ENCODE measurements at regions not wholly inside any gene's neighbourhood (a gene's known extent, or its start where the extent isn't known, plus 50 kb on each side); places are given as distances from the start of the nearest gene placed in this dataset.
A peak's percentile ranks its signal among the peaks of the same experiment; 100 is the strongest.
"Not testable (repeated sequence)": the region's sequence is repeated elsewhere in the genome, so short reads cannot be mapped to it uniquely, and the experiment has no call there.

- peak; percentile 2 for DNase-seq
Measured at GRCh38 chr4:158410272-158410671, 111.4 kb upstream of the RXFP1 start.

- no peak for DNase-seq
Measured at GRCh38 chr4:158411269-158411668, 110.4 kb upstream of the RXFP1 start.

GRCh38 chr4:158418679-158419078 is 103.0 kb upstream of the RXFP1 start:
- DNase-seq, result not testable (repeated sequence)

DNA sequence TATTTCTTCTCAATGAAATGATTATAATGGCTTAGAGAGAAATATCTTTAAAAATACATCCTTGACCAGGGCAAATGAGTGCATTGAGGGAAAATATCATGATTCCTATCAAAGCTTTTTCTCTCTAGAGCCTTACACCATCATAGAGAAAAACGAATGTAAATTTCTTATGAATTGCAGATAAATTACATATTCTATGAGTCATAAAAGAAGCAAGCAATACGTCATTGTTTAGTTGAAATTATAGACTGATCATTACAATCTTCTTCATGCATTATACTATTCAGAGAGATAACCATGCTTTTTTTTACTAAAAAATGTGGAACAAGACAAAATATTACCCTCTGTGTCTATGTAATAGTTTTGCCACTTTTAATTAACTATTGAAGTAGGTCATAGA is 100.9 kb upstream of the RXFP1 start:
- no peak for DNase-seq

DNA sequence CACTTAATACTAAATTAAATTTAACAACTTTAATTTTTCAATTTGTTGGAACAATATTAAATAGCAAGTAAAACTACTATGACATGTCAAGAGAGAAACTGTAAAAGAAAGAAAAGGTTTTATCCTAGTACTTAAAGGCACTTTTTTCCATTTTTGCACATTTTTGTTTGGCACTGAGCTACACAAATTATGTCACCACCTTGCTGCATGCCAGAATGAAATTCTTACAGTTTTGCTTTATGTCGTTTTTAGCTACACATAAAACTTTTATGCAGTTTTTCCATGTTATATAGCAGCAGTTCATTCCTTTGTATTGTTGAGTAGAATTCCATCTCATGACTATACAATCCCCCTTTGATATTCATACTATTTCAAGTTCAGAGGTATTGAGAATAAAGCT is 99.1 kb upstream of the RXFP1 start:
- DNase-seq, result no peak

DNA sequence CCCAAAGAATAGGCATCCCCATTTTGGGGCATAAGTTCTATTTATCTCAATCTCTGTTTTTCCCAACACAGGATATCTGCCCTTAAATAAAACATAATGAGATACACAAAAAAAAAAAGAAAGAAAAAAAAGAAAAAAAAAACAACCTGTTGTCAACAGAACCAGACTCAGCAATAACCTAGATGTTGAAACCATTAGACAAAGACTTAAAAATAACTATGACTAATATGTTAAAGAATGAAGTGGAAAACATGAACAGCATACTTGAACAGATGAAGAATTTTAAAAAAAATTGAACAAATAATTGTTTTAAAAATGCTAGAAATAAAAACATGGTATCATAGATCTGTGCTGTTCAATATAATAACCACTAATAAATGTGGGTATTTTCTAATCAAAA is 93.4 kb upstream of the RXFP1 start:
- no peak for DNase-seq

- DNase-seq, result no peak
Measured at GRCh38 chr4:158442736-158443135, 78.9 kb upstream of the RXFP1 start.

DNA sequence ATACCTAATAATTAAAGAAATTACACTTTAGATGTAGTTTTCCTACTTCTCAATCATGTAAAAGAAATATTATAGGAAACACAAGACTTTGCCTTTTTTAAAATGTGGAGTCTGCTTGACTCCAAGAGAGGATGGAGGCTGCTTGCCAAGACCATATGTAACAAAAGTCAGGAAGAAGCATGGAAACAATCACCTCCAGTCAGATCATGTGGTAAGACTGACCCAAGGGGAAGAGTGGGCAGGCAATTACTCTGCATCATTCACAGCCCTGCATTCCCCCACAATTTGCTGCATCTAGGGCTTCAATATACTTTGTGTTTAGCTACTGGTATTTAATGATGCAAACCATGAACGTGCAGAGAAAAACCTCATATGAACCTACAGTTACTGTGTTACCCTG is 78.0 kb upstream of the RXFP1 start:
- no peak for DNase-seq

DNA sequence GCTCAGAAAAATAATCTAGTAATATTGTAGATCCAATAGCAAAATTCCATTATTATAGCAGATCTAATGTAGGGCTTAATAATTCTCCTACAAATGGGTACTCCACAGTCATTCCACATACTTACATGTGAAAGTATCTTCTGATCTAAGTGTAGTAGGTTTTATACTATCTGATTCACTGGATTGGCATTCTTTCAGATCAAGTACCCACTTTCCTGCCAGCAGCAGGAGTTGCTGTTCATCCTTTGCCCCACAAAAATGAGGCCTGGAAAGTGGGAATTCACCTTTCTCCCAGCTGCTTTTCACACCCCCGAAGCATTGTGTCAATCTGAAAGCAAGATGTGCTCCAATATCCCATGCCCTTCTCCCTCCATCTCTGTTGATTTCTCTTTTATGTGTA is 77.1 kb upstream of the RXFP1 start:
- no peak for DNase-seq

GRCh38 chr4:158446106-158446505 is 75.6 kb upstream of the RXFP1 start:
- no peak for DNase-seq

GRCh38 chr4:158450741-158451140 is 70.9 kb upstream of the RXFP1 start:
- DNase-seq, result no peak

- DNase-seq, result not testable (repeated sequence)
Measured at GRCh38 chr4:158452116-158452515, 69.6 kb upstream of the RXFP1 start.

GRCh38 chr4:158458271-158458895 is 63.3 kb upstream of the RXFP1 start:
- no peak for DNase-seq

DNA sequence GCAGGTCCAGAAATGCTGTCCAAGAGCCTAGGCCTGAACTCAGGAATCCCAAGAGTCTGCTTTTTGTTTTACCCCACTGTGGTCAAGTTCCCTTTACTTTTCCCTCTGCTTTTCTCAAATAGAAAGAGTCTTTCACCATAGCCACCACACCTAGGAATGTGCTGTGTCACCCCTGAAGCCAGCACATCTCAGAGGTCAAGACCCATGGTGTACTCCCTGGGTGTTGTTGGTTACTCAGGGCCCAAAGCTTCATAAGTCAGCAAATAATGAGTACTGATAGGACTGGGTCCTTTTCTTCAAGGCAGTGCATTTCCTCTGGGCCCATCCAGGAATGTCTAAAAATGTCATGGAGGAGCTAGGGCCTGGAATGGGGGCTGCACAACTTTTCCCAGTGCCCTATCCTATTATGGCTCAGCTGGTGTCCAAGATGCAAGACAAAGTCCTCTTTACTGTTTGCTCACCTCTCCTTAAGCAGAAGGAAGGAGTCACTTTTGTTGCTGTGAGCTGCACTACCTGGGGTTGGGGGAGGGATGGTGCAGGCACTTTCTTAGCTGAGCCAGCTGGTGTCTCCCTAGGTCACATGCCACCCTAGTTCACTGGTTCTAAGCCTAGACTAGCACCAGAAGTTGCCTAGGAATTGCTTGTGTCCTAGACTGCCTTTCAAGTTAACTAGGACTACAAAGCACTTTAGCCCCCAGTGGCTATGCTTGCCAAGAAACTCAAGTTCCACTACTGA is 62.4 kb upstream of the RXFP1 start:
- no peak for DNase-seq

- no peak for DNase-seq
Measured at GRCh38 chr4:158461336-158461735, 60.3 kb upstream of the RXFP1 start.

DNA sequence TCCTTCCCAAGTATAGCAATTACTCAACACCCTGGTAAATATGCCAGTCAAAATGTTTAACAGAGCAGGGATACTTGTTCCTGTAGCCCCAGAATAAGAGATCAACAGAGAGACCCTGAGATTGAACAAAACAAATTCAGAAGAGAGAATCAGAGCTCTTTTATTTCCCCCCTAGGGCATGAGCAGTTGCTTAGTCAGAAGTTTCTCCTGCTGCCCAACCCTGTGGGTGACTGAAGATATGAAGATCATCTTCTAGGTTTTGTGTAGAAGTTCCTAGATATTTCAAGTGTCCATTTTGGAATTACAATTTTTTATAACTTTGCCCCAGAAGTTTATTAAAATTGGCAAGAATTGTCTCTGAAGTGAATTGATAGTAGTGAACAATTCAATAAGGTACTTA is 59.1 kb upstream of the RXFP1 start:
- no peak for DNase-seq

Measured in NCI-H82 (cell line).